Epidermal melanocyte (primary cell): ENCODE measurements at regions not wholly inside any gene's neighbourhood (a gene's known extent, or its start where the extent isn't known, plus 50 kb on each side); places are given as distances from the start of the nearest gene placed in this dataset.

Experiments used
- DNase-seq: peaks from one replicate; pipeline ENCODE4 v3.0.0; 2011; ENCODE audit warnings: low spot score; ENCODE audit not compliant: insufficient read length

- no peak for DNase-seq
Measured at GRCh38 chr21:26655460-26655859, 82.4 kb upstream of the CYYR1 start.

- no peak for DNase-seq
Measured at GRCh38 chr21:26653430-26653829, 80.3 kb upstream of the CYYR1 start.

GRCh38 chr21:26652854-26653253 lies 79.8 kb upstream of the CYYR1 start:
- DNase-seq = no peak

GRCh38 chr21:26641062-26641461 lies 68.0 kb upstream of the CYYR1 start:
- DNase-seq = no peak

- no peak for DNase-seq
Measured at GRCh38 chr21:26637201-26637745, 64.2 kb upstream of the CYYR1 start.

GRCh38 chr21:26635681-26636080 lies 62.6 kb upstream of the CYYR1 start:
- no peak for DNase-seq

GRCh38 chr21:26632691-26633090 lies 59.6 kb upstream of the CYYR1 start:
- no peak for DNase-seq

- DNase-seq = no peak
Measured at GRCh38 chr21:26626187-26626586, 53.1 kb upstream of the CYYR1 start.

GRCh38 chr21:26624983-26625519 lies 52.0 kb upstream of the CYYR1 start:
- no peak for DNase-seq
